ENCODE measurements at regions not wholly inside any gene's neighbourhood (a gene's known extent, or its start where the extent isn't known, plus 50 kb on each side); places are given as distances from the start of the nearest gene placed in this dataset.

DNA sequence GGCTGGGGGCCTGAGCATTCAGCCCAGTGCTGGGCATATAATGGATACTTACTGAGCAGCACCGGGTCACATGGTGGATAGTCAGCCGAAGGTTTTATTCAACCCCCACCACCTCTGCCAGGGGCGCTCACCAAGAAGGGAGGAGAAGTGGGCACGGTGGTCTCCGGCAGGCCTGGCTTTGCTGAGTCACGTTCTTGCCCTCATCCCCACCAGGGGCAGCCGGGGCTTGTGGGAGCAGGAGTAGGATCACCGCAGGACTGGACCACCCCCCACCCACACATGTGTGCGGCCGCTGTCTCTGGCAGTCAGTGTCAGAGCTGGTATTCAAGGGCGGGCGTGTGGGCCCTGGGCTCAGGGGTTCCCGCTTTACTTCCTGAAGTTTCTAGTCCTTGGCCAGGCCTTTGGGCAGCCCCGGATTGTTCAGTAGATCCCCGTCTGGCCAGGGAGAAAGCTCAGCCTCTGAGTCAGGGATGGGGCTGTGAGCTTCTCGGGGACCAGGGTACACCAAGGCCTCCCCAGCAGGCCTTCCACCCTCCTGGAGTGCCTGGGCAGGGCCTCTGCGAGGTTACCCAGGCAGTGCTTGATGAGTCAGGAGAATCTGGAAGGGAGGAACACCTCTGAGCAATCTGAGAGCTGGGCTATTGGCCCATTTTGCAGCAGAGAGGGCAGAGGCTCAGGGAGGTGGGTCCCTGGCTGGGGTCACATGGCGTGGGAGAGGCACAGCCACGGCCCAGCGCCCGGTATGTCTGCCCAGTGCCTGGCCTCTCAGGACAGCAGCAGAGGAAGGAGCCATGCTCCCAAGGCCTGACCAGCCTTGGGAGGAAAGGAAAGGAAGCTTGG is 60.6 kb downstream of the RTL6 start:
- Histone ChIP-seq H3K9me3 (ENCODE audit: control insufficient read depth, low read depth, low read length) (no peaks in the 10 kb centered on the region), H3K9me1 (ENCODE audit: control insufficient read depth, extremely low read depth, insufficient read depth, low read length) (no peaks in the 10 kb centered on the region), H3K27me3 (ENCODE audit: control insufficient read depth, extremely low read depth, insufficient read depth, low read length) (no peaks in the 10 kb centered on the region), H2AFZ (ENCODE audit: control insufficient read depth, low read length) (no peak overlapping the region), H3K79me2 (ENCODE audit: control insufficient read depth, insufficient read depth, low read length) (no peaks in the 10 kb centered on the region), H3K4me1 (ENCODE audit: control insufficient read depth, extremely low read depth, insufficient read depth, low read length) (no peaks in the 10 kb centered on the region), H3K36me3 (ENCODE audit: control insufficient read depth in 2 of 2, extremely low read depth in 1 of 2, insufficient read depth in 2 of 2, low read length in 2 of 2) (no peaks in the 10 kb centered on the region), H4K20me1 (ENCODE audit: control insufficient read depth, extremely low read depth, insufficient read depth, low read length) (no peaks in the 10 kb centered on the region), H3K4me3 (ENCODE audit: control insufficient read depth in 2 of 3, extremely low read depth in 1 of 3, insufficient read depth in 2 of 3, low read depth in 1 of 3, low read length in 3 of 3) (no peak overlapping the region), H3K27ac (ENCODE audit: control insufficient read depth, insufficient read depth, low read length) (no peak overlapping the region), H3K9ac (ENCODE audit: control insufficient read depth, extremely low read depth, insufficient read depth, low read length) (no peak overlapping the region), H3K4me2 (ENCODE audit: control insufficient read depth, extremely low read depth, insufficient read depth, low read depth, low read length) (no peak overlapping the region)
- dilution Hi-C loops (cut with MboI; ENCODE audit: extremely low pct_ligation_motif_present, low sequenced_read_pairs), result no loop called here
- TF ChIP-seq EZH2 (IDR thresholded peaks at IDR 0.05; ENCODE audit: low read length), result no peak
- no peak for TF ChIP-seq CTCF (optimal IDR thresholded peaks at IDR 0.05 in 1 of 3, IDR thresholded peaks at IDR 0.05 in 1 of 3, conservative IDR thresholded peaks at IDR 0.05 in 1 of 3; ENCODE audit: extremely low read depth in 1 of 3, insufficient read depth in 2 of 3, low read length in 3 of 3)
- DNase-seq (ENCODE audit: low read depth, low spot score) (no peak), FAIRE-seq (no peak)

GRCh38 chr22:44436736-44437135 is 61.3 kb downstream of the RTL6 start:
- H3K36me3 ChIP-seq (ENCODE audit: control insufficient read depth in 2 of 2, extremely low read depth in 1 of 2, insufficient read depth in 2 of 2, low read length in 2 of 2), result no peaks in the 10 kb centered on the region
- no peaks in the 10 kb centered on the region for H3K27me3 ChIP-seq (ENCODE audit: control insufficient read depth, extremely low read depth, insufficient read depth, low read length)
- no peaks in the 10 kb centered on the region for H3K79me2 ChIP-seq (ENCODE audit: control insufficient read depth, insufficient read depth, low read length)
- H3K4me1 ChIP-seq (ENCODE audit: control insufficient read depth, extremely low read depth, insufficient read depth, low read length), result no peaks in the 10 kb centered on the region
- FAIRE-seq (no peak), DNase-seq (ENCODE audit: low read depth, low spot score) (no peak)
- no peak overlapping the region for H3K27ac ChIP-seq (ENCODE audit: control insufficient read depth, insufficient read depth, low read length)
- H3K4me2 ChIP-seq (ENCODE audit: control insufficient read depth, extremely low read depth, insufficient read depth, low read depth, low read length), result no peak overlapping the region
- H2AFZ ChIP-seq (ENCODE audit: control insufficient read depth, low read length), result no peak overlapping the region
- dilution Hi-C loops (cut with MboI; ENCODE audit: extremely low pct_ligation_motif_present, low sequenced_read_pairs), result no loop called here
- no peak overlapping the region for H3K9ac ChIP-seq (ENCODE audit: control insufficient read depth, extremely low read depth, insufficient read depth, low read length)
- H3K9me1 ChIP-seq (ENCODE audit: control insufficient read depth, extremely low read depth, insufficient read depth, low read length), result no peaks in the 10 kb centered on the region
- TF ChIP-seq CTCF (optimal IDR thresholded peaks at IDR 0.05 in 1 of 3, IDR thresholded peaks at IDR 0.05 in 1 of 3, conservative IDR thresholded peaks at IDR 0.05 in 1 of 3; ENCODE audit: extremely low read depth in 1 of 3, insufficient read depth in 2 of 3, low read length in 3 of 3), result no peak
- TF ChIP-seq EZH2 (IDR thresholded peaks at IDR 0.05; ENCODE audit: low read length), result no peak
- no peaks in the 10 kb centered on the region for H4K20me1 ChIP-seq (ENCODE audit: control insufficient read depth, extremely low read depth, insufficient read depth, low read length)
- H3K9me3 ChIP-seq (ENCODE audit: control insufficient read depth, low read depth, low read length), result no peaks in the 10 kb centered on the region
- no peak overlapping the region for H3K4me3 ChIP-seq (ENCODE audit: control insufficient read depth in 2 of 3, extremely low read depth in 1 of 3, insufficient read depth in 2 of 3, low read depth in 1 of 3, low read length in 3 of 3)
